Skeletal muscle cell (primary cell): ENCODE measurements at regions not wholly inside any gene's neighbourhood (a gene's known extent, or its start where the extent isn't known, plus 50 kb on each side); places are given as distances from the start of the nearest gene placed in this dataset.

Experiments
- DNase-seq: peaks from one replicate; pipeline ENCODE4 v3.0.0-alpha.2; 2010; ENCODE audit warnings: low read depth
- H3K4me3 ChIP-seq: 2 replicates; pipeline ENCODE4 v1.5.1; 2011; ENCODE audit warnings: low read depth, mild to moderate bottlenecking, control low read depth, low read length, moderate library complexity

- DNase-seq: no peak
- H3K4me3 ChIP-seq: no peak overlapping the region
These were observed 71.1 kb downstream of the TMEM114 start for GRCh38 chr16:8519179-8519578.

- DNase-seq: no peak
- H3K4me3 ChIP-seq: no peak overlapping the region
These were observed 73.0 kb downstream of the TMEM114 start for GRCh38 chr16:8517280-8517679.

- no peak overlapping the region for H3K4me3 ChIP-seq
- no peak for DNase-seq
These were observed 73.8 kb downstream of the TMEM114 start for GRCh38 chr16:8516471-8516870.

GRCh38 chr16:8512941-8513624, 77.2 kb downstream of the TMEM114 start:
- DNase-seq: no peak
- no peak overlapping the region for H3K4me3 ChIP-seq

GRCh38 chr16:8511464-8511863, 78.8 kb downstream of the TMEM114 start:
- no peak for DNase-seq
- no peak overlapping the region for H3K4me3 ChIP-seq

- H3K4me3 ChIP-seq: no peak overlapping the region
- DNase-seq: no peak
These were observed 80.2 kb downstream of the TMEM114 start for GRCh38 chr16:8510160-8510559.

- no peak overlapping the region for H3K4me3 ChIP-seq
- no peak for DNase-seq
These were observed 84.9 kb downstream of the TMEM114 start for GRCh38 chr16:8505327-8505991.

GRCh38 chr16:8502446-8502845, 87.9 kb downstream of the TMEM114 start:
- no peak overlapping the region for H3K4me3 ChIP-seq

GRCh38 chr16:8500351-8500750, 90.0 kb downstream of the TMEM114 start:
- DNase-seq: no peak

More at GRCh38 chr16:8502446-8502845, 87.9 kb downstream of the TMEM114 start:
- DNase-seq: no peak

GRCh38 chr16:8496364-8496763, 93.9 kb downstream of the TMEM114 start:
- DNase-seq: no peak
- no peak overlapping the region for H3K4me3 ChIP-seq

More at GRCh38 chr16:8500351-8500750, 90.0 kb downstream of the TMEM114 start:
- no peak overlapping the region for H3K4me3 ChIP-seq

GRCh38 chr16:8493972-8494371, 96.3 kb downstream of the TMEM114 start:
- DNase-seq: no peak
- no peak overlapping the region for H3K4me3 ChIP-seq

- no peak for DNase-seq
- H3K4me3 ChIP-seq: no peak overlapping the region
These were observed 97.6 kb downstream of the TMEM114 start for GRCh38 chr16:8492690-8493089.

GRCh38 chr16:8489580-8489979, 100.7 kb downstream of the TMEM114 start:
- no peak for DNase-seq
- H3K4me3 ChIP-seq: no peak overlapping the region

- no peak for DNase-seq
- no peak overlapping the region for H3K4me3 ChIP-seq
These were observed 103.3 kb downstream of the TMEM114 start for GRCh38 chr16:8486985-8487384.

- no peak overlapping the region for H3K4me3 ChIP-seq
- no peak for DNase-seq
These were observed 106.9 kb downstream of the TMEM114 start for GRCh38 chr16:8483396-8483795.

GRCh38 chr16:8481810-8482209, 108.5 kb downstream of the TMEM114 start:
- H3K4me3 ChIP-seq: no peak overlapping the region
- no peak for DNase-seq

GRCh38 chr16:8476824-8477223, 113.5 kb downstream of the TMEM114 start:
- DNase-seq: no peak

GRCh38 chr16:8474587-8474986, 115.7 kb downstream of the TMEM114 start:
- no peak for DNase-seq
- no peak overlapping the region for H3K4me3 ChIP-seq

More at GRCh38 chr16:8476824-8477223, 113.5 kb downstream of the TMEM114 start:
- no peak overlapping the region for H3K4me3 ChIP-seq

GRCh38 chr16:8469102-8469778, 121.1 kb downstream of the TMEM114 start:
- no peak for DNase-seq
- no peak overlapping the region for H3K4me3 ChIP-seq

- DNase-seq: no peak
- no peak overlapping the region for H3K4me3 ChIP-seq
These were observed 125.3 kb downstream of the TMEM114 start for GRCh38 chr16:8464979-8465378.
